Naive thymus-derived CD4-positive, alpha-beta T cell (primary cell): ENCODE measurements at regions not wholly inside any gene's neighbourhood (a gene's known extent, or its start where the extent isn't known, plus 50 kb on each side); places are given as distances from the start of the nearest gene placed in this dataset.
A peak's percentile ranks its signal among the peaks of the same experiment; 100 is the strongest.
"Not testable (repeated sequence)": the region's sequence is repeated elsewhere in the genome, so short reads cannot be mapped to it uniquely, and the experiment has no call there.

Source experiments
- ATAC-seq: fragments of 150-1000 bp; cut with Tn5 transposase; 2 replicates; pipeline ENCODE4 v1.10.0; 2021; ENCODE audit warnings: mild to moderate bottlenecking, moderate library complexity
- CTCF ChIA-PET: fragments of 350-600 bp; sonication (Branson Sonifier 250); formaldehyde crosslinking; loops from one replicate; lab custom pipeline; 2021; ENCODE audit warnings: antibody characterized with exemption; lab: Charles Lee
- POLR2A ChIA-PET: fragments of 350-600 bp; sonication (Branson Sonifier 250); formaldehyde crosslinking; loops from one replicate; lab custom pipeline; 2021; ENCODE audit warnings: antibody characterized with exemption, inconsistent platforms; lab: Charles Lee
- DNase-seq, 9 donors: peaks; one replicate each; pipeline versions ENCODE4 v3.0.0 to v3.0.0-alpha.2; 2020 to 2022; ENCODE audit warnings: mixed read lengths in 1 of 9
- H3K27ac ChIP-seq: one replicate; pipeline ENCODE4 v1.7.0; 2013; ENCODE audit warnings: mild to moderate bottlenecking, low read depth, low read length, moderate library complexity
- H3K27me3 ChIP-seq, 2 donors: one replicate each; pipeline ENCODE4 v1.7.0; 2013; ENCODE audit warnings: low read length in 2 of 2, mild to moderate bottlenecking in 2 of 2, moderate library complexity in 2 of 2; ENCODE audit not compliant: control insufficient read depth in 2 of 2, insufficient read depth in 2 of 2
- H3K36me3 ChIP-seq, 3 experiments: 1 replicate in 2 of 3; 2 replicates in 1 of 3; pipeline ENCODE4 v1.7.0; 2013; ENCODE audit warnings: low read length in 3 of 3, mild to moderate bottlenecking in 3 of 3, moderate library complexity in 1 of 3; ENCODE audit not compliant: insufficient read depth in 3 of 3, control insufficient read depth in 2 of 3
- H3K4me1 ChIP-seq, 2 donors: one replicate each; pipeline ENCODE4 v1.7.0; 2013; ENCODE audit warnings: low read length in 2 of 2, mild to moderate bottlenecking in 2 of 2, moderate library complexity in 1 of 2; ENCODE audit not compliant: control insufficient read depth in 2 of 2, insufficient read depth in 2 of 2
- H3K4me3 ChIP-seq: 2 replicates; pipeline ENCODE4 v1.7.0; 2013; ENCODE audit warnings: mild to moderate bottlenecking, low read length
- H3K9me3 ChIP-seq, 3 experiments: 1 replicate in 2 of 3; 2 replicates in 1 of 3; pipeline ENCODE4 v1.7.0; 2013; ENCODE audit warnings: low read length in 3 of 3; ENCODE audit not compliant: control insufficient read depth in 2 of 3
- H3K27ac Mint-ChIP-seq, 9 donors: one replicate each; pipeline ENCODE4 v1.8.0; 2020 to 2022; ENCODE audit warnings: mixed read lengths in 9 of 9, mild to moderate bottlenecking in 8 of 9, moderate library complexity in 5 of 9, inconsistent platforms in 2 of 9
- H3K27me3 Mint-ChIP-seq, 5 donors: one replicate each; pipeline ENCODE4 v1.8.0; 2021 to 2022; ENCODE audit warnings: mixed read lengths in 5 of 5, mild to moderate bottlenecking in 1 of 5
- H3K36me3 Mint-ChIP-seq, 5 donors: one replicate each; pipeline ENCODE4 v1.8.0; 2020 to 2022; ENCODE audit warnings: mixed read lengths in 5 of 5, mild to moderate bottlenecking in 3 of 5, inconsistent platforms in 1 of 5
- H3K4me1 Mint-ChIP-seq, 7 donors: one replicate each; pipeline ENCODE4 v1.8.0; 2020 to 2022; ENCODE audit warnings: mixed read lengths in 7 of 7, mild to moderate bottlenecking in 3 of 7, inconsistent platforms in 1 of 7
- H3K4me3 Mint-ChIP-seq, 10 donors: one replicate each; pipeline ENCODE4 v1.8.0; 2020 to 2022; ENCODE audit warnings: mild to moderate bottlenecking in 10 of 10, mixed read lengths in 10 of 10, moderate library complexity in 6 of 10, inconsistent platforms in 2 of 10
- H3K9me3 Mint-ChIP-seq, 11 donors: one replicate each; pipeline ENCODE4 v1.8.0; 2020 to 2022; ENCODE audit warnings: mixed read lengths in 11 of 11, mild to moderate bottlenecking in 4 of 11, inconsistent platforms in 1 of 11, moderate library complexity in 1 of 11
- intact Hi-C, 2 donors: fragments of 100-400 bp; cut with micrococcal nuclease; formaldehyde crosslinking; loops; one replicate each; pipeline ENCODE4 v1.15.1; 2023

DNA sequence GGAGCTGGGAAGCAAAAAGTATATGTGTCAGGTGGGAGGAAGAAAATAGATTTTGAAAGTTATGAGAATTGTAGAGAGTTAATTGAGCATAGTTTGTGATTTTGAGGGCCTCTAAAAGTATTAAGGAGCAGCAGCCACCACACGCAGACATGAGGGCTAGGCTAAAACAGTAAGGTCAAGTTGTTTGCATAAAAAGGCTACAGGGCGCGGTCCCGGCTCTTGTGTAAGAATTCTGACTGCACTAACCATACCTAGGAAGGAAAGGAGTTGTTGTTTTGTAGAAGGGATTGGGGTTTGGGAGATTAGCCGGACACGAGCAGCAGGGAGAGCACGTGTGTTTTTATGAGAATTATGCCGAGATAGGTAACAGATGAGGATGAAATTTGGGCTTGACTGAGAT, 207.2 kb upstream of the ELL2 start:
- H3K27ac ChIP-seq, H3K9me3 ChIP-seq, H3K27ac Mint-ChIP-seq, H3K4me3 Mint-ChIP-seq, H3K36me3 Mint-ChIP-seq, H3K27me3 ChIP-seq, H3K36me3 ChIP-seq, H3K9me3 Mint-ChIP-seq, ATAC-seq, CTCF ChIA-PET, H3K4me1 ChIP-seq, H3K4me3 ChIP-seq, POLR2A ChIA-PET, intact Hi-C loops, DNase-seq, H3K4me1 Mint-ChIP-seq: not testable (repeated sequence)
- peaks cover 7 to 11% (median 7%) of the 10 kb centered on the region in 5 donors for H3K27me3 Mint-ChIP-seq

- Histone ChIP-seq H3K4me3 (no peak overlapping the region), H3K27ac (no peak overlapping the region), H3K27me3 (no peaks in the 10 kb centered on the region), H3K36me3 (no peaks in the 10 kb centered on the region), H3K4me1 (no peaks in the 10 kb centered on the region), H3K9me3 (no peaks in the 10 kb centered on the region)
- Mint-ChIP-seq H3K36me3 (no peaks in the 10 kb centered on the region), H3K9me3 (no peaks in the 10 kb centered on the region), H3K4me1 (no peaks in the 10 kb centered on the region), H3K27me3 (peaks cover 10 to 23% (median 16%) of the 10 kb centered on the region in 5 donors), H3K27ac (no peak overlapping the region), H3K4me3 (no peak overlapping the region)
- ATAC-seq, result no peak
- ChIA-PET POLR2A (no interaction called here), CTCF (no interaction called here)
- intact Hi-C loops, result no loop called here
- DNase-seq, result no peak
Measured at GRCh38 chr5:96159043-96159442, 197.4 kb upstream of the ELL2 start.

GRCh38 chr5:96157841-96158291, 196.2 kb upstream of the ELL2 start:
- Mint-ChIP-seq H3K36me3 (no peaks in the 10 kb centered on the region), H3K4me3 (no peak overlapping the region), H3K27ac (no peak overlapping the region), H3K4me1 (no peaks in the 10 kb centered on the region), H3K27me3 (peaks cover 8 to 19% (median 15%) of the 10 kb centered on the region in 5 donors), H3K9me3 (no peaks in the 10 kb centered on the region)
- ATAC-seq, result no peak
- ChIA-PET POLR2A (no interaction called here), CTCF (no interaction called here)
- intact Hi-C loops, result no loop called here
- H3K4me1 ChIP-seq, result no peaks in the 10 kb centered on the region
- no peaks in the 10 kb centered on the region for H3K27me3 ChIP-seq
- H3K4me3 ChIP-seq, result no peak overlapping the region
- DNase-seq, result no peak
- H3K9me3 ChIP-seq, result no peaks in the 10 kb centered on the region
- H3K36me3 ChIP-seq, result no peaks in the 10 kb centered on the region
- H3K27ac ChIP-seq, result no peak overlapping the region

DNA sequence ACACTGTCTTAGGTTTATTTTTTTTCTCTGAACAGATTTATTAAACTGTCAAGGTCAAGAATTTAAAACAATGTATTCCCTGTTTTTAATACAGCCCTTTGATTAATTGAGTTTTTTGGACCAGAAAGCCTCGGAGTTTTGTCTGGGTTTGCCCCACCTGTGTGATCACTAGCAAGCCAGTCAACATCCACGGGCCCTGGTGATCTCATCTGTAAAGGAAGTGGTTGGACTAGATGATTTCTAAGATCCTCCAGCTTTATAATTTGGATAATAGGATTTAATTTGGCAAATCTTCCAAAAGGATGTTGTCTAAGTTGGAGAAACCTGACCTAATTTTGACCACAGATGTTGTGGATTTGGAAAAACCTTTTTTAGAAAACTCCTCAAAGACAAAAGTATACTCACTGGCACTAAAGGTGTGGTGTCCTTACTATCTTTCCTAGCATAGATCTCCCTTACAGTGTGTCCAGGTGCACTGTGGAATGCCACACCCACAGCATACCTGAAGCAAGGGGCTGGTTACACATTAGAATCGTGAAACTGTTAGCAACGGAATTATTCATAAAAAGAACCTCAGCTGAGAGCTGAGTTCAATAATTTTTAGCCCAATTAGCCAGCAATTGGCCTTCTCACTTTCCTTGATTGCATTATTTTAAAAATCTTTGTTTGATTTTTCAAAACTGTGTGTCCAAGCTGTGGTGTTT, 195.6 kb upstream of the ELL2 start:
- Histone ChIP-seq H3K36me3 (no peaks in the 10 kb centered on the region), H3K27me3 (no peaks in the 10 kb centered on the region), H3K4me1 (no peaks in the 10 kb centered on the region), H3K27ac (no peak overlapping the region), H3K4me3 (no peak overlapping the region), H3K9me3 (no peaks in the 10 kb centered on the region)
- ATAC-seq (no peak), DNase-seq (no peak)
- H3K27ac Mint-ChIP-seq, result no peak overlapping the region
- intact Hi-C loops, result no loop called here
- ChIA-PET POLR2A (no interaction called here), CTCF (no interaction called here)
- peaks cover 6 to 14% (median 10%) of the 10 kb centered on the region in 5 donors for H3K27me3 Mint-ChIP-seq
- no peaks in the 10 kb centered on the region for H3K9me3 Mint-ChIP-seq
- H3K4me3 Mint-ChIP-seq, result no peak overlapping the region
- no peaks in the 10 kb centered on the region for H3K36me3 Mint-ChIP-seq
- no peaks in the 10 kb centered on the region for H3K4me1 Mint-ChIP-seq

GRCh38 chr5:96155147-96155546, 193.5 kb upstream of the ELL2 start:
- no peaks in the 10 kb centered on the region for H3K9me3 ChIP-seq
- Mint-ChIP-seq H3K4me3 (no peak overlapping the region), H3K27me3 (peaks cover 0 to 10% (median 2%) of the 10 kb centered on the region in 5 donors), H3K4me1 (peaks cover 0 to 3% (median 0%) of the 10 kb centered on the region in 7 donors), H3K36me3 (no peaks in the 10 kb centered on the region), H3K9me3 (no peaks in the 10 kb centered on the region), H3K27ac (no peak overlapping the region)
- POLR2A ChIA-PET, result no interaction called here
- CTCF ChIA-PET, result interaction anchor here (0.5 kb wide), 1 partner anchor 177 kb away, joined by 3 read pairs; no protein-coding TSS in a partner anchor
- no peaks in the 10 kb centered on the region for H3K36me3 ChIP-seq
- no peak overlapping the region for H3K4me3 ChIP-seq
- no peaks in the 10 kb centered on the region for H3K4me1 ChIP-seq
- no peak for ATAC-seq
- intact Hi-C loops, result no loop called here
- no peaks in the 10 kb centered on the region for H3K27me3 ChIP-seq
- H3K27ac ChIP-seq, result no peak overlapping the region
- no peak for DNase-seq

- intact Hi-C loops, result no loop called here
- H3K27me3 Mint-ChIP-seq, result peaks cover 0 to 8% (median 0%) of the 10 kb centered on the region in 5 donors
- peak; percentile 77 for ATAC-seq
- no peaks in the 10 kb centered on the region for H3K36me3 Mint-ChIP-seq
- Histone ChIP-seq H3K27ac (no peak overlapping the region), H3K4me1 (no peaks in the 10 kb centered on the region), H3K9me3 (no peaks in the 10 kb centered on the region), H3K36me3 (no peaks in the 10 kb centered on the region), H3K27me3 (no peaks in the 10 kb centered on the region), H3K4me3 (no peak overlapping the region)
- no peak overlapping the region for H3K27ac Mint-ChIP-seq
- ChIA-PET CTCF (no interaction called here), POLR2A (no interaction called here)
- H3K9me3 Mint-ChIP-seq, result no peaks in the 10 kb centered on the region
- no peak for DNase-seq
- no peak overlapping the region for H3K4me3 Mint-ChIP-seq
- H3K4me1 Mint-ChIP-seq, result peaks cover 0 to 3% (median 0%) of the 10 kb centered on the region in 7 donors
Measured at GRCh38 chr5:96151891-96152290, 190.2 kb upstream of the ELL2 start.

- H3K27me3 Mint-ChIP-seq, result peaks cover 0 to 5% (median 0%) of the 10 kb centered on the region in 5 donors
- H3K9me3 ChIP-seq, result no peaks in the 10 kb centered on the region
- no peak overlapping the region for H3K27ac Mint-ChIP-seq
- H3K9me3 Mint-ChIP-seq, result no peaks in the 10 kb centered on the region
- DNase-seq (no peak), ATAC-seq (no peak)
- CTCF ChIA-PET, result no interaction called here
- H3K36me3 Mint-ChIP-seq, result no peaks in the 10 kb centered on the region
- peaks cover 0 to 3% (median 0%) of the 10 kb centered on the region in 7 donors for H3K4me1 Mint-ChIP-seq
- no peaks in the 10 kb centered on the region for H3K27me3 ChIP-seq
- H3K4me3 Mint-ChIP-seq, result no peak overlapping the region
- intact Hi-C loops, result no loop called here
- POLR2A ChIA-PET, result no interaction called here
- no peaks in the 10 kb centered on the region for H3K36me3 ChIP-seq
- no peak overlapping the region for H3K27ac ChIP-seq
- no peak overlapping the region for H3K4me3 ChIP-seq
- H3K4me1 ChIP-seq, result no peaks in the 10 kb centered on the region
Measured at GRCh38 chr5:96150007-96150406, 188.4 kb upstream of the ELL2 start.
